ENCODE measurements at regions not wholly inside any gene's neighbourhood (a gene's known extent, or its start where the extent isn't known, plus 50 kb on each side); places are given as distances from the start of the nearest gene placed in this dataset.

DNA sequence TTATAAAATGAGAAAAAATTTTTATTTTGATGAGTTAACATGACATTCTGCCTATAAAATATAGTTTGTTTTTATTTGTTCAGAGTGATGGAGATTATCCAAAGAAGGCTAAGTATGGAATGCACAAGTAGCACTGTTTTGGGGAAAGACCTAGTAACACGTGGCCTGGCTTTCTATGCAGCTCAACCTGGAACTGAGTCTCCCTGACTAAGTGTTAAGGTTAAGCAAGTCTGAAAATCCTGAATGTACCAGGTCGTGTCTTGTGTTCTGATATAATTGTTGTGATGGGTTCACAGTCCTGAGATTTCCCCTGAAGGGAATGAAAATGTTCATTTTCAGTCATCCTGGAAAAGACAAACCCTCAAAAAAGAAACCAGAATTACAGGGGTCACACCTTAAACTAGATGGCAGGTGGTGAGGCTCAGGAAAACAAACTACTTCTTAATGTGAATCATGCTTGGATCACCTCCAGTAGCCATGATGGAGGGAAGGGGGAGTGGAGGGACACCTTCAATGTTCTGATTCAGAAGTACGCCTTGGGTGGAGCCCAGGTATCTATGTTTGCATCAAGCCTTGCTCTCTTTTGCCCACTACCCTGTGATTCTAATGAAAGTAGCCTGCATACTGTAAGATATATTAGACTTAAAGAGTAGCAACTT, 236.8 kb downstream of the ALX1 start:
- DNase-seq (no peak), ATAC-seq (ENCODE audit: low read depth in 2 of 2) (no peak)
- H3K36me3 ChIP-seq (ENCODE audit: control insufficient read depth, insufficient read depth, low read length), result no peaks in the 10 kb centered on the region
- H3K4me1 ChIP-seq (ENCODE audit: control insufficient read depth, insufficient read depth, low read length, poor library complexity, severe bottlenecking), result no peaks in the 10 kb centered on the region
- no peaks in the 10 kb centered on the region for H3K27me3 Mint-ChIP-seq
- no peaks in the 10 kb centered on the region for H3K27me3 ChIP-seq (ENCODE audit: control insufficient read depth, insufficient read depth, low read length)
- H3K4me1 Mint-ChIP-seq, result no peaks in the 10 kb centered on the region
- no peaks in the 10 kb centered on the region for H3K9me3 ChIP-seq (ENCODE audit: control insufficient read depth in 2 of 2, low read length in 2 of 2)
- peaks cover 0 to 14% (median 6%) of the 10 kb centered on the region in 7 donors for H3K9me3 Mint-ChIP-seq
- no peak overlapping the region for H3K27ac Mint-ChIP-seq
- H3K27ac ChIP-seq (ENCODE audit: insufficient read depth, low read length, poor library complexity, severe bottlenecking), result no peak overlapping the region
- no peak overlapping the region for H3K4me3 Mint-ChIP-seq
- H3K4me3 ChIP-seq (ENCODE audit: low read depth, low read length), result no peak overlapping the region
- no peaks in the 10 kb centered on the region for H3K36me3 Mint-ChIP-seq

DNA sequence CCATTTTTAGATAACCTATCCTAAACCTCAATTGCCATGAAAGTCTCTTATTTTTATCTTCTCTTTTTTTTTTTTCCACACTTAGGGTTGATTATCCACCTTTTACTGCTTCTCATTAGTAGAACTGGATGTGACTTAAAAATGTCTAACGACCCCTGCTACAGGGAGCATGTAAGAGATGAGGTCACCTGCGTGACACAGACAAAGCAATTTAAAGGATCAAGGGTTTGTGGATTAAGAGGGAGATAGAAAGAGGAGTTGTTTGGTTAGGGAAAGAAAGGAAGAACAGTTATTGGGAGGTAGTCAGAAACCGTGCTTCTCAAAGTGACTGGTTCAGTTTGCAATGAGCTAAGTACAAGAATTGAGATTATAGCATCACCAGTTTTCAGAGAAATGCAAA, 239.1 kb downstream of the ALX1 start:
- Mint-ChIP-seq H3K27me3 (no peaks in the 10 kb centered on the region), H3K9me3 (peaks cover 0 to 11% (median 8%) of the 10 kb centered on the region in 7 donors)
- no peak for ATAC-seq (ENCODE audit: low read depth in 2 of 2)

DNA sequence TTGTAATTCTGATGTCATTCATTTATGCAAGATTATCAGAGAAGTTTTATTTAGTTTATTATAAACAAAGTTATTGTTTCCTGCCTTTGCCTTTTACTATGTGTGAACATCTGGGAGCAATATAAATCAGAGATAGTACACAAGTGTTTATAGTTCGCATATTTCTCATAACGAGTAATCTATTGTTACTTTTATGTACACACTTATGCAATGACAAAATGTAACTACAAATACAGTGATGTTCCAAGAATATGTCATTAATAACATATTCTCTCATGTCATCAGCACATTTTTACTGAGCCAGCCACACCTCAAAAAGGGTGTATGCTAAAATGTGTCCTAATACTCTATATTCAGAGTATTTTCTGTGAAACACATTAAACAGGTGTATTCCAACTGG, 243.2 kb downstream of the ALX1 start:
- Mint-ChIP-seq H3K9me3 (peaks cover 5 to 20% (median 10%) of the 10 kb centered on the region in 7 donors), H3K4me1 (no peaks in the 10 kb centered on the region), H3K36me3 (no peaks in the 10 kb centered on the region), H3K4me3 (no peak overlapping the region), H3K27ac (no peak overlapping the region), H3K27me3 (no peaks in the 10 kb centered on the region)
- Histone ChIP-seq H3K27me3 (ENCODE audit: control insufficient read depth, insufficient read depth, low read length) (no peaks in the 10 kb centered on the region), H3K4me1 (ENCODE audit: control insufficient read depth, insufficient read depth, low read length, poor library complexity, severe bottlenecking) (no peaks in the 10 kb centered on the region), H3K27ac (ENCODE audit: insufficient read depth, low read length, poor library complexity, severe bottlenecking) (no peak overlapping the region), H3K36me3 (ENCODE audit: control insufficient read depth, insufficient read depth, low read length) (no peaks in the 10 kb centered on the region), H3K4me3 (ENCODE audit: low read depth, low read length) (no peak overlapping the region), H3K9me3 (ENCODE audit: control insufficient read depth in 2 of 2, low read length in 2 of 2) (no peaks in the 10 kb centered on the region)
- no peak for DNase-seq
- no peak for ATAC-seq (ENCODE audit: low read depth in 2 of 2)

More for the DNA sequence above, 239.1 kb downstream of the ALX1 start:
- Histone ChIP-seq H3K9me3 (ENCODE audit: control insufficient read depth in 2 of 2, low read length in 2 of 2) (no peaks in the 10 kb centered on the region), H3K27me3 (ENCODE audit: control insufficient read depth, insufficient read depth, low read length) (no peaks in the 10 kb centered on the region), H3K27ac (ENCODE audit: insufficient read depth, low read length, poor library complexity, severe bottlenecking) (no peak overlapping the region), H3K36me3 (ENCODE audit: control insufficient read depth, insufficient read depth, low read length) (no peaks in the 10 kb centered on the region), H3K4me3 (ENCODE audit: low read depth, low read length) (no peak overlapping the region), H3K4me1 (ENCODE audit: control insufficient read depth, insufficient read depth, low read length, poor library complexity, severe bottlenecking) (no peaks in the 10 kb centered on the region)
- Mint-ChIP-seq H3K27ac (no peak overlapping the region), H3K4me3 (no peak overlapping the region), H3K36me3 (no peaks in the 10 kb centered on the region), H3K4me1 (no peaks in the 10 kb centered on the region)
- no peak for DNase-seq

DNA sequence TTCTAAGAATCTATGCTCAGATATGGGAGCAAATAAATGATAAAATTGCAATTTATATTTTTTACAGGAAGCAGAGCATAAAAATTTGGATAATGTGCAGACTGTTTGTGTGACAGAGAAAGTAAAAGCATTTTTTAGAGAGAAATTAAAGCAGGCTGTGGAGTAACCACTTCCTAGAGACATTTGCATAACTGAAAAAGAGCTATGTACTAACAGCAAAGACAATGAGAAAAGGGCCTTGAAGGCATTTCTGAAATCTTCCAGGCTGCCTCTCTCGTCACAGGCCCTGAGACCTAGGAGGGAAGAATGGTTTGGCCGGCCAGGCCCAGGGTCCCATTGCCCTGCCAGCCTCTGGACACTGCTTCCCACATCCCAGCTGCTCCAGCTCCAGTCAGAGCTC, 247.2 kb downstream of the ALX1 start:
- H3K9me3 ChIP-seq (ENCODE audit: control insufficient read depth in 2 of 2, low read length in 2 of 2), result no peaks in the 10 kb centered on the region
- no peaks in the 10 kb centered on the region for H3K36me3 ChIP-seq (ENCODE audit: control insufficient read depth, insufficient read depth, low read length)
- H3K4me3 ChIP-seq (ENCODE audit: low read depth, low read length), result no peak overlapping the region
- Mint-ChIP-seq H3K27ac (no peak overlapping the region), H3K27me3 (no peaks in the 10 kb centered on the region), H3K9me3 (peaks cover 0 to 15% (median 4%) of the 10 kb centered on the region in 7 donors), H3K4me3 (peak overlapping the region in 1 of 4 donors; percentile 54), H3K4me1 (no peaks in the 10 kb centered on the region), H3K36me3 (no peaks in the 10 kb centered on the region)
- ATAC-seq (ENCODE audit: low read depth in 2 of 2), result no peak
- H3K27me3 ChIP-seq (ENCODE audit: control insufficient read depth, insufficient read depth, low read length), result no peaks in the 10 kb centered on the region
- DNase-seq, result no peak
- H3K27ac ChIP-seq (ENCODE audit: insufficient read depth, low read length, poor library complexity, severe bottlenecking), result no peak overlapping the region
- H3K4me1 ChIP-seq (ENCODE audit: control insufficient read depth, insufficient read depth, low read length, poor library complexity, severe bottlenecking), result no peaks in the 10 kb centered on the region

DNA sequence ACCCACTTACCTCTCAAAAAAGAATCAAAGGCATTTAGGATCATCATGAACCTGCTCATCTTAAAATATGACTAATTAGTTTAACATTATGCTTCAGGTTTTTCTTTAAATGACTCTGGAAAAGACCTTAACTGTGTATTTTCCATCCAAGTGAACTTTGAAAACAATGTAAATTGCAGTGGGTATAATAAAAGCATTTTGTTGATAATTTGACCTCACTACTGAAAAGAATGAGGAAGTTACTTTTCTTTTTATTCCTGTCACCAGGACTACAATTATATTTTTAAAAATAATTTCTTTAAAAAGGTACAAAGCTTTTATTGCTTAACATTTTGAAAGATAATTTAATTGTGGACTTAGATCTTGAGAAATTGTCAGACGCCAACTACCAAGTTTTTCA, 249.9 kb downstream of the ALX1 start:
- H3K27ac Mint-ChIP-seq, result no peak overlapping the region
- no peak overlapping the region for H3K4me3 Mint-ChIP-seq
- ATAC-seq (ENCODE audit: low read depth in 2 of 2) (no peak), DNase-seq (no peak)
- Histone ChIP-seq H3K4me1 (ENCODE audit: control insufficient read depth, insufficient read depth, low read length, poor library complexity, severe bottlenecking) (no peaks in the 10 kb centered on the region), H3K27ac (ENCODE audit: insufficient read depth, low read length, poor library complexity, severe bottlenecking) (no peak overlapping the region), H3K4me3 (ENCODE audit: low read depth, low read length) (no peak overlapping the region), H3K9me3 (ENCODE audit: control insufficient read depth in 2 of 2, low read length in 2 of 2) (no peaks in the 10 kb centered on the region), H3K36me3 (ENCODE audit: control insufficient read depth, insufficient read depth, low read length) (no peaks in the 10 kb centered on the region), H3K27me3 (ENCODE audit: control insufficient read depth, insufficient read depth, low read length) (no peaks in the 10 kb centered on the region)
- peaks cover 2 to 12% (median 4%) of the 10 kb centered on the region in 7 donors for H3K9me3 Mint-ChIP-seq
- H3K27me3 Mint-ChIP-seq, result no peaks in the 10 kb centered on the region
- peaks cover 0 to 4% (median 0%) of the 10 kb centered on the region in 4 donors for H3K4me1 Mint-ChIP-seq
- H3K36me3 Mint-ChIP-seq, result no peaks in the 10 kb centered on the region

DNA sequence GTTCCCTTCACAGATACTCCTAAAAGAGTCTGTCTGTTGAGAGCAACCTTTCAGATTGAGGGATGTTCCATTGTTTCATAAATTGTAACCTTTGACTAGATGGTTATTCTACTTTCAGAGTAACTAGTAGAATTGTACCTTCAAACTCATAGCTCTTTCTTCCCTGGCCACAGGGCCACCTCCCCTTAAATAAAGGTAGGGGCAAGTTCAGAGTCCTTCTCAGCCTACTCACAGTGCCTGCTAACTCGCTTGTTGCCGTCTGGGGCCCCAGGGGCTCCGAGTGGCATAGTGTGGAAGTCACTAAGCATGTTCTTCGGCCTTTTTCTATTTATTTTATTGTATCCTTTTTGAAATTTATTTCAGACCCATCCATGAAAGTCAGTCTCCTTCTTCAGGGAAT, 250.4 kb downstream of the ALX1 start:
- H3K27ac Mint-ChIP-seq, result no peak overlapping the region
- ATAC-seq (ENCODE audit: low read depth in 2 of 2), result no peak
- peaks cover 0 to 4% (median 0%) of the 10 kb centered on the region in 4 donors for H3K4me1 Mint-ChIP-seq
- H3K4me3 ChIP-seq (ENCODE audit: low read depth, low read length), result no peak overlapping the region
- H3K36me3 Mint-ChIP-seq, result no peaks in the 10 kb centered on the region
- H3K27me3 Mint-ChIP-seq, result no peaks in the 10 kb centered on the region
- no peaks in the 10 kb centered on the region for H3K27me3 ChIP-seq (ENCODE audit: control insufficient read depth, insufficient read depth, low read length)
- peaks cover 2 to 13% (median 5%) of the 10 kb centered on the region in 7 donors for H3K9me3 Mint-ChIP-seq
- H3K4me1 ChIP-seq (ENCODE audit: control insufficient read depth, insufficient read depth, low read length, poor library complexity, severe bottlenecking), result no peaks in the 10 kb centered on the region
- DNase-seq, result no peak
- no peak overlapping the region for H3K27ac ChIP-seq (ENCODE audit: insufficient read depth, low read length, poor library complexity, severe bottlenecking)
- no peaks in the 10 kb centered on the region for H3K9me3 ChIP-seq (ENCODE audit: control insufficient read depth in 2 of 2, low read length in 2 of 2)
- no peak overlapping the region for H3K4me3 Mint-ChIP-seq
- H3K36me3 ChIP-seq (ENCODE audit: control insufficient read depth, insufficient read depth, low read length), result no peaks in the 10 kb centered on the region

DNA sequence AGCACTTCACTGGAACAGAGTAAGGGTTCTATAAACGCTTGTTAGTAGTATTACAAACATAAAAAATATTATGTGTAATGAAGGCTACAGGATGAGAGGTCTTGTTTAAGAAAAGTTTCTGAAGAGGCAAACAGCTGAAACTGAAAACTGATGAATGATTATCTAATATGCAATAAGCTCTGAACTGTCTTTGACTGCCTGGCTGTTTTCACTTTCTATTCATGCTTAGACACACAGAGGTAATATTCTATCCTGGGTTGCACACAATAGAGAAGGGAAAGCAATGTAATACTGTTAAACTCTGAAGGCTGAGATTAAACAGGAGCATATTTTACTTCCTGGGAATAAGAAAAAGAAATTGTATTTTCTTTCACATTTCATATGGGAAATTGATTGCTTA, 251.3 kb downstream of the ALX1 start:
- H3K9me3 Mint-ChIP-seq, result peaks cover 2 to 12% (median 3%) of the 10 kb centered on the region in 7 donors
- no peak for DNase-seq
- H3K9me3 ChIP-seq (ENCODE audit: control insufficient read depth in 2 of 2, low read length in 2 of 2), result no peaks in the 10 kb centered on the region
- peaks cover 0 to 4% (median 0%) of the 10 kb centered on the region in 4 donors for H3K4me1 Mint-ChIP-seq
- no peak for ATAC-seq (ENCODE audit: low read depth in 2 of 2)
- H3K27ac Mint-ChIP-seq, result no peak overlapping the region
- no peak overlapping the region for H3K4me3 Mint-ChIP-seq
- H3K27me3 Mint-ChIP-seq, result no peaks in the 10 kb centered on the region
- no peaks in the 10 kb centered on the region for H3K4me1 ChIP-seq (ENCODE audit: control insufficient read depth, insufficient read depth, low read length, poor library complexity, severe bottlenecking)
- H3K27ac ChIP-seq (ENCODE audit: insufficient read depth, low read length, poor library complexity, severe bottlenecking), result no peak overlapping the region
- H3K36me3 ChIP-seq (ENCODE audit: control insufficient read depth, insufficient read depth, low read length), result no peaks in the 10 kb centered on the region
- H3K36me3 Mint-ChIP-seq, result no peaks in the 10 kb centered on the region
- H3K27me3 ChIP-seq (ENCODE audit: control insufficient read depth, insufficient read depth, low read length), result no peaks in the 10 kb centered on the region
- no peak overlapping the region for H3K4me3 ChIP-seq (ENCODE audit: low read depth, low read length)

DNA sequence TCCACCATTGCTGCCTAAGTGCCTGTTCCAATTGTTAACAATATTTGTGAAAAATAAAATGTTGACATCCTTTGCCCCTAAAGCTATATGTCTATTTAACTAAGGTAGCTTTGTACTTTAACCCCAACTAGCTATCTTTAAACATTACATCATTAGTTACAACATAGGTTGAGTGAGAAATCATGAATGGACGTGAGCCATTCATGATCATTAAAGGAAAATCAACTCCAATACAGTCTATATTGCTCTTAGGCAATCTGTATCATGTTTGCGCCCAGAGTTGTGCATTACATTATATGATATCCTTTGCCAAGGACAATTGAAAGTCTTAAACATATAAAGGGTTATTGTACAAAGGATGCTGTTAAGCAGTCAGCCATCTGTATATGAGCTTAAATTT, 269.6 kb downstream of the ALX1 start:
- Mint-ChIP-seq H3K4me3 (no peak overlapping the region), H3K4me1 (no peaks in the 10 kb centered on the region), H3K27me3 (no peaks in the 10 kb centered on the region), H3K36me3 (no peaks in the 10 kb centered on the region), H3K9me3 (peaks cover 0 to 5% (median 0%) of the 10 kb centered on the region in 7 donors), H3K27ac (no peak overlapping the region)
- Histone ChIP-seq H3K36me3 (ENCODE audit: control insufficient read depth, insufficient read depth, low read length) (no peaks in the 10 kb centered on the region), H3K27ac (ENCODE audit: insufficient read depth, low read length, poor library complexity, severe bottlenecking) (no peak overlapping the region), H3K4me3 (ENCODE audit: low read depth, low read length) (no peak overlapping the region), H3K27me3 (ENCODE audit: control insufficient read depth, insufficient read depth, low read length) (no peaks in the 10 kb centered on the region), H3K9me3 (ENCODE audit: control insufficient read depth in 2 of 2, low read length in 2 of 2) (no peaks in the 10 kb centered on the region), H3K4me1 (ENCODE audit: control insufficient read depth, insufficient read depth, low read length, poor library complexity, severe bottlenecking) (no peaks in the 10 kb centered on the region)
- no peak for ATAC-seq (ENCODE audit: low read depth in 2 of 2)
- DNase-seq, result no peak
